ENCODE measurements at regions not wholly inside any gene's neighbourhood (a gene's known extent, or its start where the extent isn't known, plus 50 kb on each side); places are given as distances from the start of the nearest gene placed in this dataset.

DNA sequence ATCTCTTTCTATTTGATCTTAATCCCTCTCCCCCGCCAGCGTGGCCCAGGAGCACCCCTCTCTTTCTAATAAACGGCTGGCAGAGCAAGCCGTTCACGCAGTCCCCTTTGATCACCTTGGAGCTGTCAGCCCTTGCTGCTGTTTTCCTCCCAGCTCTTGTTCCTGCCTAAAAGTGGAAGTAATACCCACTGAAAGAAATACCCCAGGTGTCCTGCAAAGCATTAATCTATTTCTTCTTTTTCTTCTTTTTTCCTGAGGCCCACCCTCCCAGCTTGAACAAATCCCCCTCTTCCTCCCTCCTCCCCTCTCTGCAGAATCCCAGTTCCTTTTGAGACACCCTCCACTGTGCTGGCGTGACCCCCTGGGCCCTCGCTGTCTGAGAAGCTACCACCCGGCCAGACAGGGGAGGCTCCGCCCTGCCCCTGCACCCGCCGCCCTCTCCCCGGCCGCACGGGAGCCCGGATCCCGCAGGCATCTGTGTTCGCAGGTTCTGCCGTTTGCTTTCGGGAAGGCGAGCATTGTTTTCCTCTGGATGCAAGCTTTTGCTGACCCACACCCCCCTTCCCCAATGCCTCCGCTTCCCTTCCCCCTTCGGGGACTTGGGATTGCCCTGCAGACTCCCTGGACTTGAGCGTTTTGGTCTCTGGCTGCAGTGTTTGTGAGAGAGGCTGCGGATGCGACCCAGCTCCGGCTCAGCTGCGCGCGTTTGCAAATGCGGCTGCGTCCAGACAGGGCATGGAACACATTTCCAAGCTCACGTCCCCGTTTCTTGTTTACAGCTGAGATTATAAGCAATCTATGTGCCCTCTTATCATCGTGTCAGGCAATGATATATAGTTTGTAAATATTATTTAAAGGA is 631.5 kb downstream of the NYAP2 start:
- DNase-seq (ENCODE audit: low read depth) = no peak

GRCh38 chr2:226030369-226030768 is 630.9 kb downstream of the NYAP2 start:
- DNase-seq (ENCODE audit: low read depth) = no peak

DNA sequence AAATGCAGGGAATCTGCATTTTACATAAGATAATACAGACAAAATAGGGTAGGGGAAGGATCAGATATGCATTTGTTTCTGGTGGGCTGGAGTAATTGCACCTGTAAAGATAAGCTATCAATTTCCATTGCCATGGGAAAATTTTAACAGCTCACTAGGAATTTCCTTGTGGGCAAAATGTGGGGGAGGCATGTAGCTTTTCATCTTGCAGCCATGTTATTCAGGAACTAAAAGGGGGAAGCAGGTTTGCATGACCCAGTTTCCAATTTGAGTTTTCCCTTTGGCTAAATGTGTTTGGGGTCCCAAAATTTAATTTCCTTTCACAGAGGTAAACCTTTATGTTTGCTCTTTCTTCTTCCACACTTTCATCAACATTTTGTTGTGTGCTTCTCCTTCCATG is 624.4 kb downstream of the NYAP2 start:
- no peak for DNase-seq (ENCODE audit: low read depth)

DNA sequence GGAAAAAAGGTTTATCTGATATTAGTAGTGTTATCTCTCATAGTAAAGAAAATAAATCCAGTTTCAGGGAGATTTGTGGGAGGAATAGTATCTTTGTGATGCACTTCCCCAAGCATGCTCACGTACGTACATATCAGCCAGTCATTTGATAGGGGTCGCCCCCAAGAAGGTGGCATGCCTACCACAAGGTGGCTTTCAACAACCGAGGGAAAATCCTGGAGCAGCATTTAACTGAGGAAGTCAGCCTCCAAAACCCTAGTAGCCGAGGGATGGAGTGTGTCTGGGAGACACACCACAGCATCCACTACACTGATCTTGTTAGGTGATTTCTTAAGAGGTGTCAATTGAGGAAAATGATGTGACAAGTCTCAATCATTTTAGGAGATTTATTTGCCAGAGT is 623.9 kb downstream of the NYAP2 start:
- no peak for DNase-seq (ENCODE audit: low read depth)

GRCh38 chr2:226020956-226021355 is 621.4 kb downstream of the NYAP2 start:
- DNase-seq (ENCODE audit: low read depth) = no peak

- DNase-seq (ENCODE audit: low read depth) = no peak
These were observed 620.7 kb downstream of the NYAP2 start for GRCh38 chr2:226020176-226020575.

GRCh38 chr2:226018641-226019040 is 619.1 kb downstream of the NYAP2 start:
- no peak for DNase-seq (ENCODE audit: low read depth)

DNA sequence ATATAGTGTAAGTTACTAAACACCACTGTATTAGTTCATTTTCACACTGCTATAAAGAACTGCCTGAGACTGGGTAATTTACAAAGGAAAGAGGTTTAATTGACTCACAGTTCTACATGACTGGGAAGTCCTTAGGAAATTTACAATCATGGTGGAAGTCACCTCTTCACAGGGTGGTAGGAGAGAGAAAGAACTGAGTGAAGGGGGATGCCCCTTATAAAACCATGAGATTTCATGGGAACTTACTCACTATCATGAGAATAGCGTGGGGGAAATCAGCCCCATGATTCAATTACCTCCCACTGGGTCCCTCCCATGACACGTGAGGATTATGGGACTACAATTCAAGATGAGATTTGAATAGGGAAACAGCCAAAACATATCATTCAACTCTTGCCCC is 618.0 kb downstream of the NYAP2 start:
- DNase-seq (ENCODE audit: low read depth) = no peak

DNA sequence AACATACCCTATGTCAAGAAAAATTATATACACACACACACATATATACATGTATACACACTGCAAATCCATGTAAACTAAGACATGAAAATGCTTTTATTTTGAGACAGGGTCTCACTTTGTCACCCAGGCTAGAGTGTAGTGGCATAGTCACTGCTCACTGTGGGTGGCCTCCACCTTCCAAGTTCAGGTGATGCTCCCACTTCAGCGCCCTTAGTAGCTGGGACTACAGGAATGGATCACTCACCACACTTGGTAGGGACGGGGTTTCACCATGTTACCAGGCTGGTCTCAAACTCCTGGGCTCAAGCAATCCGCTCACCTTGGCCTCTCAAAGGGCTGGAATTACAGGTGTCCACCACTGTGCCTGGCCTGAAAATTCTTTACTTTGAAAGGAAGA is 617.6 kb downstream of the NYAP2 start:
- DNase-seq (ENCODE audit: low read depth) = no peak

- no peak for DNase-seq (ENCODE audit: low read depth)
These were observed 612.4 kb downstream of the NYAP2 start for GRCh38 chr2:226011716-226012450.

DNA sequence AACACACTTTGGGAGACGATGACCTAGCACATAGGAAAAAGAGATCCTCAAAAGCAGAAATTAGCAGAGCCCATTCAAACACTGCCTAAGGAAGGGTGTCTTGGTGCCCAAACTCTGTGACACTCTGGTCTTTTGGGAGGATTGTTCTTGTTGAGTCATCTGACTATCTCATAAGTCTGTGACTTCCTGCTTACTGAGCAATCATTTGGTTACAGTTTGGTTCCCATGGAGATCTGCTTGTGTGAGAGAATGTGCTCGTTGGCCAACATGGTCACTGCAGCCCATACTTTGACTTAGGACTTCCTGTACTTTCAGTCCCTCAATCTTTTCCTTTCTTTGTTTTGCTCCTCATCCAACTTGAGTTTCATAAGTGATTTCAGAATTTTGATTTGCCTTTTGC is 602.9 kb downstream of the NYAP2 start:
- no peak for DNase-seq (ENCODE audit: low read depth)

GRCh38 chr2:226001716-226002115 is 602.2 kb downstream of the NYAP2 start:
- no peak for DNase-seq (ENCODE audit: low read depth)

- DNase-seq (ENCODE audit: low read depth) = no peak
These were observed 600.2 kb downstream of the NYAP2 start for GRCh38 chr2:225999692-226000091.

DNA sequence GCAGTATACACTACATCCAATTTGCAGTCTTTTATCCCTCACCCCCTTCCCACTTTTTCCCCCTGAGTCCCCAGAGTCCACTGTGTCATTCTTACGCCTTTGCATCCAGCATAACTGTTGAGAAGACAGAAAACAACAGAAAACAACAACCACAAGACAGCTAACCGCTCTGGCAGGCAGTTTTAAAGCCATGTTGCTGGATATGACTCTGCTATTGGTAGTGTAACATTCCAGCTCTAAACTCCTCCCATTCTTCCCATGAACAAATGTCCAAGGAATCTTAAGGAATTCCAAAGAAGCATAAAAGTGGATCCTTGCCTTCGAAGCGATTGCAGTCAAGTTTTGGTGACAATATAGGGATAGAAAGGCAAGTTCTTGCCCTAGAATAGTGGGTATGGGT is 599.1 kb downstream of the NYAP2 start:
- DNase-seq (ENCODE audit: low read depth) = no peak

- no peak for DNase-seq (ENCODE audit: low read depth)
These were observed 598.6 kb downstream of the NYAP2 start for GRCh38 chr2:225998116-225998515.

DNA sequence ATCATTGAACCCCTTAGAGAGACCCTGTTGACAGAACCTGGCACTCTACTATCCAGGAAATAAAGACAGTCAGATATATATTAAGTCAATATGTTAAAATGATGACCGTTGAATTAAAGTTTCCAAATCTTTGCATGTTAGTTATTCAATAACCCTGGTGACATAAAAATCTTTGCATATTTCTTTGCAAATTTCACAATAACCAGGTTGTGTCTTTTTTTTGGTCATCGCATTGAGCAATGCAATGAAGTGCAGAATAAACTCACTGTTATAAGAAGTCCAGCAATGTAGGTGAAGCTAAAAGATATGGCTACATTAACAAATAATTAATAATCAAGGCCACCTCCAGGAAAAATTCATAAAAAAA is 596.9 kb downstream of the NYAP2 start:
- DNase-seq (ENCODE audit: low read depth) = no peak

DNA sequence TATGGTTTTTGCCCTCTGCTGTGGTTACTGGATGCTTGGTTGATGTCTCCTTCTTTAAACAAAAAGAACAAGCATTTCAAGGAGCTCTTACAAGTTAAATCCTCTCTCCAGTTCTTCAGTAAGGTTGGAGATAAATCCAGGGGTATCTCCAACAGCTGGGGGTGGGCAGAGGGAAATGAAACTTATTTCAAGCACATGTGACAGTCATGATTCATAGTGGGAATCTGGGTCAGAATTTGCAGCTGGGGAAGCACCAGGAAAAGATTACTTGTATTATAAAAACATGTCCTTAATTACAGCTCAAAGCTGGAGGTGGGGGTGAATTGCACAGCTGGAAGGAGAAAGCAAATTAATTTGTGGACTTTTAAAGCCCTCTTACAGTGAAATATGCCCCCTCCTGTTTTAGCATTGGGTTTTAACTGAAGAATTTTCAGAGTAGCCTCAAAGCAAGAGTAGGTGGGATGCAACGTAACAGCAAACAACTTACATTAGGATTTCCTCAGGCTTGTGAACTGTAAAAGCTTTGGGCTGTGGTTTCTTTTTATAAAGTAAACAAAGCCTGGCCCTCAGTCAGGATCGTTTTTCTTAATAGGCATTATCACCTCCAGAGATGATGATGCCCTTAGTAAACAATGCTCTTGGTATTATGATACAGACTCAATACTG is 596.4 kb downstream of the NYAP2 start:
- DNase-seq (ENCODE audit: low read depth) = no peak

GRCh38 chr2:225994748-225995405 is 595.4 kb downstream of the NYAP2 start:
- no peak for DNase-seq (ENCODE audit: low read depth)

- no peak for DNase-seq (ENCODE audit: low read depth)
These were observed 593.9 kb downstream of the NYAP2 start for GRCh38 chr2:225993430-225993829.

GRCh38 chr2:225989809-225990208 is 590.3 kb downstream of the NYAP2 start:
- DNase-seq (ENCODE audit: low read depth) = no peak

GRCh38 chr2:225980372-225980771 is 580.9 kb downstream of the NYAP2 start:
- no peak for DNase-seq (ENCODE audit: low read depth)

DNA sequence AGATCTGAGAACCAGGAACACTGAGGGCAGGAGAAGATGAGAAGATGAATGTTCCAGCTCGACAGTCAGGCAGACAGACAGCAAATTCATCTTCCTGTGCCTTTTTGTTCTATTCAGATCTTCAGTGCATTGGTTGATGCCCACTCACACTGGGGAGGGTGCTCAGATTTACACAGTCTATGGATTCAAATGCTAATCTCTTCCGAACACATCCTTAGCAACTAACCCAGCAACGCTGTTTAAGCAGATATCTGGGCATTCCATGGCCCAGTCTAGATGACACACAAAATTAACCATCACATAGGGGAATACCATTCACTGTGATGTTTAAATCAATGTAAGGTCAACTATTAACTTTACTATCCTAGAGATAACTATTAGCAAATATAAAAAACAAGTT is 571.9 kb downstream of the NYAP2 start:
- no peak for DNase-seq (ENCODE audit: low read depth)

GRCh38 chr2:225948903-225949302 is 549.4 kb downstream of the NYAP2 start:
- DNase-seq (ENCODE audit: low read depth) = no peak
